IMR-90 (cell line): ENCODE measurements at regions not wholly inside any gene's neighbourhood (a gene's known extent, or its start where the extent isn't known, plus 50 kb on each side); places are given as distances from the start of the nearest gene placed in this dataset.

Experiments used
- ATAC-seq: fragments of 200-7000 bp; cut with Tn5 transposase; 2 replicates; pipeline ENCODE4 v1.9.1; 2020; ENCODE audit warnings: low read depth, mild to moderate bottlenecking, moderate library complexity
- BruUV-seq: library from RNA; stranded (reverse); fragments of 400-500 nt; replicated peaks from 2 replicates; lab custom pipeline; 2021; lab: Mats Ljungman, UMichigan
- CTCF ChIA-PET: fragments of 300-600 bp; formaldehyde crosslinking; extraction: SDS; loops from one replicate; lab custom pipeline; 2021; ENCODE audit warnings: antibody characterized with exemption; lab: Yijun Ruan, JAX
- POLR2A ChIA-PET: fragments of 300-600 bp; sonication (Branson Sonifier 250); formaldehyde crosslinking; loops from one replicate; lab custom pipeline; 2022; ENCODE audit warnings: antibody characterized with exemption; ENCODE audit not compliant: unreplicated experiment; lab: Charles Lee
- DNase-seq: peaks from one replicate; pipeline ENCODE4 v3.0.0; 2013
- H2AFZ ChIP-seq: replicated peaks from 2 replicates; pipeline ENCODE3; 2013; ENCODE audit warnings: low read length, mild to moderate bottlenecking; ENCODE audit not compliant: poor library complexity
- H2AK5ac ChIP-seq: 2 replicates; pipeline ENCODE4 v1.6.1; 2013; ENCODE audit warnings: low read depth, low read length, inconsistent platforms
- H2AK9ac ChIP-seq: replicated peaks from 2 replicates; pipeline ENCODE3; 2013; ENCODE audit warnings: mild to moderate bottlenecking, low read depth, low read length, moderate library complexity; ENCODE audit not compliant: poor library complexity
- H2BK120ac ChIP-seq: 2 replicates; pipeline ENCODE4 v1.6.1; 2013; ENCODE audit warnings: low read depth, low read length, inconsistent platforms
- H2BK15ac ChIP-seq: 3 replicates; pipeline ENCODE4 v1.6.1; 2013; ENCODE audit warnings: low read depth, low read length, inconsistent platforms
- H2BK20ac ChIP-seq: 2 replicates; pipeline ENCODE4 v1.6.1; 2013; ENCODE audit warnings: low read depth, mild to moderate bottlenecking, inconsistent platforms, low read length, moderate library complexity
- H2BK5ac ChIP-seq: 2 replicates; pipeline ENCODE4 v1.6.1; 2013; ENCODE audit warnings: mild to moderate bottlenecking, low read depth, low read length, inconsistent platforms; ENCODE audit not compliant: poor library complexity, severe bottlenecking
- H3K14ac ChIP-seq: replicated peaks from 2 replicates; pipeline ENCODE4 v1.6.1; 2013; ENCODE audit warnings: low read depth, low read length, inconsistent platforms
- H3K18ac ChIP-seq: 2 replicates; pipeline ENCODE4 v1.6.1; 2013; ENCODE audit warnings: low read depth, low read length, control low read depth
- H3K23ac ChIP-seq: 2 replicates; pipeline ENCODE4 v1.6.1; 2013; ENCODE audit warnings: low read depth, low read length, inconsistent platforms
- H3K27ac ChIP-seq: 2 replicates; pipeline ENCODE4 v1.5.1; 2013; ENCODE audit warnings: mild to moderate bottlenecking, control low read depth, low read length; ENCODE audit not compliant: insufficient read depth
- H3K27me3 ChIP-seq: 2 replicates; pipeline ENCODE4 v1.6.1; 2013; ENCODE audit warnings: low read length; ENCODE audit not compliant: control insufficient read depth, insufficient read depth
- H3K36me3 ChIP-seq: 2 replicates; pipeline ENCODE4 v1.6.1; 2013; ENCODE audit warnings: low read length, mixed read lengths; ENCODE audit not compliant: control insufficient read depth, insufficient read depth
- H3K4ac ChIP-seq: 2 replicates; pipeline ENCODE4 v1.6.1; 2013; ENCODE audit warnings: low read depth, low read length, inconsistent platforms
- H3K4me1 ChIP-seq: 2 replicates; pipeline ENCODE4 v1.6.1; 2013; ENCODE audit warnings: low read length, mixed read lengths; ENCODE audit not compliant: control insufficient read depth, insufficient read depth
- H3K4me2 ChIP-seq: 2 replicates; pipeline ENCODE4 v1.6.1; 2013; ENCODE audit warnings: low read depth, mild to moderate bottlenecking, control low read depth, low read length, moderate library complexity
- H3K4me3 ChIP-seq: 2 replicates; pipeline ENCODE4 v1.5.1; 2013; ENCODE audit warnings: low read depth, mild to moderate bottlenecking, control low read depth, low read length, moderate library complexity; ENCODE audit not compliant: insufficient read depth
- H3K56ac ChIP-seq: 2 replicates; pipeline ENCODE4 v1.6.1; 2013; ENCODE audit warnings: low read length, inconsistent platforms; ENCODE audit not compliant: insufficient read depth; ENCODE audit errors: extremely low read depth
- H3K79me1 ChIP-seq, 2 experiments: 2 replicates each; pipeline ENCODE4 v1.6.1; 2013; ENCODE audit warnings: low read length in 2 of 2, inconsistent platforms in 1 of 2, low read depth in 1 of 2
- H3K9ac ChIP-seq: 2 replicates; pipeline ENCODE4 v1.6.1; 2013; ENCODE audit warnings: low read depth, low read length, control low read depth
- H3K9me1 ChIP-seq: 2 replicates; pipeline ENCODE4 v1.6.1; 2013; ENCODE audit warnings: low read length, inconsistent platforms; ENCODE audit not compliant: insufficient read depth
- H3K9me3 ChIP-seq: 2 replicates; pipeline ENCODE4 v1.6.1; 2013; ENCODE audit warnings: low read length; ENCODE audit not compliant: control insufficient read depth, insufficient read depth
- H4K20me1 ChIP-seq: 2 replicates; pipeline ENCODE4 v1.6.1; 2013; ENCODE audit warnings: low read length, inconsistent platforms; ENCODE audit not compliant: insufficient read depth
- H4K5ac ChIP-seq: 2 replicates; pipeline ENCODE4 v1.6.1; 2013; ENCODE audit warnings: mild to moderate bottlenecking, low read depth, low read length, control low read depth
- H4K8ac ChIP-seq, 2 experiments: 2 replicates each; pipeline ENCODE4 v1.6.1; 2013; ENCODE audit warnings: low read depth in 2 of 2, low read length in 2 of 2, control low read depth in 1 of 2, inconsistent platforms in 1 of 2
- H4K91ac ChIP-seq: 2 replicates; pipeline ENCODE4 v1.6.1; 2013; ENCODE audit warnings: low read depth, low read length, inconsistent platforms; ENCODE audit not compliant: insufficient read depth
- CEBPB ChIP-seq: IDR thresholded peaks from 2 replicates; pipeline ENCODE4 v1.6.1; 2012; ENCODE audit warnings: low read depth, low read length, improper control_type of control experiment
- CTCF ChIP-seq: conservative IDR thresholded peaks from 2 replicates; pipeline ENCODE4 v1.5.1; 2012; ENCODE audit warnings: mild to moderate bottlenecking, low read depth, low read length, improper control_type of control experiment
- RCOR1 ChIP-seq: IDR thresholded peaks from 2 replicates; pipeline ENCODE4 v1.6.1; 2012; ENCODE audit warnings: mild to moderate bottlenecking, low read length, improper control_type of control experiment; ENCODE audit not compliant: insufficient replicate concordance
- WGBS, 2 experiments: methylation state at CpG; one replicate each; pipeline versions ENCODE4 v1.1.5 to v1.1.7; 2013; ENCODE audit warnings: missing lambda C conversion rate in 2 of 2; ENCODE audit not compliant: insufficient read length in 1 of 2; ENCODE audit errors: extremely low coverage in 2 of 2; 5-methylcytosine and 5-hydroxymethylcytosine counted together
- dilution Hi-C: fragments of 300-500 bp; cut with HindIII; formaldehyde crosslinking; loops from one replicate; pipeline ENCODE4 v1.14.3; 2018; ENCODE audit warnings: low sequenced_read_pairs; ENCODE audit not compliant: unreplicated experiment
- in situ Hi-C: fragments of 300-500 bp; cut with MboI; formaldehyde crosslinking; loops from 3 replicates; pipeline ENCODE4 v1.14.3; 2019; ENCODE audit warnings: low sequenced_read_pairs, inconsistent platforms, mixed read lengths
- intact Hi-C: fragments of 100-400 bp; cut with micrococcal nuclease; formaldehyde crosslinking; loops from 2 replicates; pipeline ENCODE4 v1.10.0; 2022

GRCh38 chr6:30832864-30833263 lies 51.5 kb upstream of the DDR1 start:
- Histone ChIP-seq H2AK5ac (no peak overlapping the region), H4K5ac (no peak overlapping the region), H3K9ac (no peak overlapping the region), H3K9me1 (peaks cover 9% of the 10 kb centered on the region), H3K79me1 (peaks cover 0 to 5% of the 10 kb centered on the region in 2 experiments; a peak in 1 of 4 replicates), H3K18ac (no peak overlapping the region), H4K8ac (no peak overlapping the region), H3K27me3 (peaks cover 15% of the 10 kb centered on the region), H3K4me3 (no peak overlapping the region), H3K56ac (no peak overlapping the region), H3K14ac (no peak overlapping the region), H2AFZ (no peak overlapping the region), H3K9me3 (no peaks in the 10 kb centered on the region), H3K36me3 (no peaks in the 10 kb centered on the region), H3K4ac (no peak overlapping the region), H3K23ac (no peak overlapping the region), H3K4me2 (no peak overlapping the region), H3K4me1 (peaks cover 14% of the 10 kb centered on the region), H3K27ac (no peak overlapping the region), H2BK15ac (no peak overlapping the region), H4K91ac (no peak overlapping the region), H2AK9ac (no peak overlapping the region), H2BK5ac (no peak overlapping the region), H2BK120ac (no peak overlapping the region), H4K20me1 (no peaks in the 10 kb centered on the region), H2BK20ac (no peak overlapping the region)
- intact Hi-C loops, result no loop called here
- CTCF ChIA-PET, result no interaction called here
- TF ChIP-seq RCOR1, result no peak
- TF ChIP-seq CEBPB, result no peak
- no peak for TF ChIP-seq CTCF
- in situ Hi-C loops, result no loop called here
- no TSS peak for BruUV-seq
- DNase-seq (no peak), ATAC-seq (no peak)
- 88% methylated on average over 4 of the region's 5 CpGs; no CpG with 5 or more reads in 1 of the 2 experiments for WGBS, 2 experiments
- POLR2A ChIA-PET, result no interaction called here
- dilution Hi-C loops, result no loop called here
